Transverse colon (tissue), 4 donors: ENCODE measurements at regions not wholly inside any gene's neighbourhood (a gene's known extent, or its start where the extent isn't known, plus 50 kb on each side); places are given as distances from the start of the nearest gene placed in this dataset.
A peak's percentile ranks its signal among the peaks of the same experiment; 100 is the strongest.

ENCODE experiments used
- DNase-seq: peaks from one replicate; pipeline ENCODE4 v3.0.0-alpha.2; 2019
- H3K27ac ChIP-seq, 4 donors: fragments of 200-600 bp; sonication (generic); 2 replicates each; pipeline ENCODE4 v1.5.1; 2016 to 2018; ENCODE audit warnings: inconsistent platforms in 4 of 4
- H3K27me3 ChIP-seq: fragments of 200-600 bp; sonication (generic); 2 replicates; pipeline ENCODE4 v1.5.1; 2017; ENCODE audit warnings: inconsistent platforms
- H3K36me3 ChIP-seq, 4 donors: fragments of 200-600 bp; sonication (generic); 2 replicates each; pipeline ENCODE4 v1.5.1; 2017 to 2019; ENCODE audit warnings: inconsistent platforms in 4 of 4
- H3K4me1 ChIP-seq, 4 donors: fragments of 200-600 bp; sonication (generic); 2 replicates each; pipeline ENCODE4 v1.5.1; 2017 to 2020; ENCODE audit warnings: inconsistent platforms in 4 of 4
- H3K4me3 ChIP-seq, 4 donors: fragments of 200-600 bp; sonication (generic); 1 replicate in 1 of 4; 2 replicates in 3 of 4; pipeline versions ENCODE4 v1.5.1 to v1.6.1; 2017 to 2019; ENCODE audit warnings: inconsistent platforms in 4 of 4
- H3K9me3 ChIP-seq, 2 donors: fragments of 200-600 bp; sonication (generic); 2 replicates each; pipeline ENCODE4 v1.5.1; 2017 to 2019; ENCODE audit warnings: inconsistent platforms in 2 of 2
- EP300 ChIP-seq: sonication (generic); formaldehyde crosslinking; IDR thresholded peaks from one replicate; pipeline ENCODE4 v1.6.1; 2017; ENCODE audit warnings: antibody characterized with exemption, low read depth
- POLR2A ChIP-seq: fragments of 450-650 bp; IDR thresholded peaks from one replicate; pipeline ENCODE4 v1.6.1; 2016; ENCODE audit warnings: antibody characterized with exemption, mild to moderate bottlenecking, moderate library complexity
- POLR2AphosphoS5 ChIP-seq, 3 donors: sonication (generic); formaldehyde crosslinking; IDR thresholded peaks; one replicate each; pipeline ENCODE4 v1.6.1; 2016; ENCODE audit warnings: antibody characterized with exemption in 3 of 3
- WGBS, 2 donors: methylation state at CpG; one replicate each; pipeline ENCODE4 v1.1.5; 2018; ENCODE audit warnings: low coverage in 1 of 2; 5-methylcytosine and 5-hydroxymethylcytosine counted together
- in situ Hi-C, 4 donors: fragments of 200-750 bp; cut with MboI; loops; one replicate each; pipeline versions ENCODE4 v1.15.0 to v1.15.1; 2017; ENCODE audit warnings: low sequenced_read_pairs in 3 of 4, low pct_ligation_motif_present in 1 of 4, low pct_unique_long_range_greater_than_20kb in 1 of 4
- intact Hi-C: fragments of 100-400 bp; cut with DNase I; formaldehyde crosslinking; loops from one replicate; pipeline ENCODE4 v1.15.1; 2023; ENCODE audit warnings: low total_unique reads
- TF ChIP-seq, protein P1 (sequence below), 5 experiments: fragments of 200-600 bp in 3 of 5; fragments of 450-650 bp in 2 of 5; sonication (generic) in 3 of 5; IDR thresholded peaks; 1 replicate in 2 of 5; 2 replicates in 3 of 5; pipeline ENCODE4 v1.5.1; 2016 to 2017; ENCODE audit warnings: antibody characterized with exemption in 5 of 5, inconsistent platforms in 3 of 5, mild to moderate bottlenecking in 2 of 5, moderate library complexity in 1 of 5

DNA sequence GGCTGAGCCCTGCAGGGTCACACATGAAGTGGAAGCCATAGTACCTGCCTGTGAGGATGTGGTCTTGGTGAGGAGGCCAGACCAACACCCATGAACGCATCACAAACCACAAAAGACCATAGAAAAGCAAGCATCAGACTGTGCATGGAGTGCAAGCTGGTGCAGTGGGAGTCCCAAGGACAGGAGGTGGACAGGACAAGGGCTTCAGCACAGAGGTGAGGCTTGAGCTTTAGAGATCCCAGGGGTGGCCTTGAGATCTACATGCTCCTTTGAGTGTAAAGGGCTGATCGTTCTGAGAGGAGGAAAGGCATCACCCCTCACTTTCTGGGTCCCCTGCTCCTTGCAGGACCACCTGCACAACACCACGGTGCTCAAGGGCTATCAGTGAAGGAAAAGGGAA lies 111.9 kb upstream of the F3 start:
- H3K4me1 ChIP-seq = peaks cover 6 to 18% (median 8%) of the 10 kb centered on the region in 4 donors
- intact Hi-C loops (no loop called here), in situ Hi-C loops (no loop called here)
- TF ChIP-seq POLR2AphosphoS5 (IDR thresholded peaks at IDR 0.05) (no peak), EP300 (no peak), POLR2A (no peak)
- TF ChIP-seq, protein P1, sequence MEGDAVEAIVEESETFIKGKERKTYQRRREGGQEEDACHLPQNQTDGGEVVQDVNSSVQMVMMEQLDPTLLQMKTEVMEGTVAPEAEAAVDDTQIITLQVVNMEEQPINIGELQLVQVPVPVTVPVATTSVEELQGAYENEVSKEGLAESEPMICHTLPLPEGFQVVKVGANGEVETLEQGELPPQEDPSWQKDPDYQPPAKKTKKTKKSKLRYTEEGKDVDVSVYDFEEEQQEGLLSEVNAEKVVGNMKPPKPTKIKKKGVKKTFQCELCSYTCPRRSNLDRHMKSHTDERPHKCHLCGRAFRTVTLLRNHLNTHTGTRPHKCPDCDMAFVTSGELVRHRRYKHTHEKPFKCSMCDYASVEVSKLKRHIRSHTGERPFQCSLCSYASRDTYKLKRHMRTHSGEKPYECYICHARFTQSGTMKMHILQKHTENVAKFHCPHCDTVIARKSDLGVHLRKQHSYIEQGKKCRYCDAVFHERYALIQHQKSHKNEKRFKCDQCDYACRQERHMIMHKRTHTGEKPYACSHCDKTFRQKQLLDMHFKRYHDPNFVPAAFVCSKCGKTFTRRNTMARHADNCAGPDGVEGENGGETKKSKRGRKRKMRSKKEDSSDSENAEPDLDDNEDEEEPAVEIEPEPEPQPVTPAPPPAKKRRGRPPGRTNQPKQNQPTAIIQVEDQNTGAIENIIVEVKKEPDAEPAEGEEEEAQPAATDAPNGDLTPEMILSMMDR (IDR thresholded peaks at IDR 0.05) = no peak
- DNase-seq = no peak
- H3K4me3 ChIP-seq = no peak overlapping the region
- H3K27ac ChIP-seq = no peak overlapping the region
- H3K36me3 ChIP-seq = no peaks in the 10 kb centered on the region
- WGBS, 2 donors = 73 to 85% methylated on average over 3 of the region's 3 CpGs
- no peaks in the 10 kb centered on the region for H3K27me3 ChIP-seq
- no peaks in the 10 kb centered on the region for H3K9me3 ChIP-seq

DNA sequence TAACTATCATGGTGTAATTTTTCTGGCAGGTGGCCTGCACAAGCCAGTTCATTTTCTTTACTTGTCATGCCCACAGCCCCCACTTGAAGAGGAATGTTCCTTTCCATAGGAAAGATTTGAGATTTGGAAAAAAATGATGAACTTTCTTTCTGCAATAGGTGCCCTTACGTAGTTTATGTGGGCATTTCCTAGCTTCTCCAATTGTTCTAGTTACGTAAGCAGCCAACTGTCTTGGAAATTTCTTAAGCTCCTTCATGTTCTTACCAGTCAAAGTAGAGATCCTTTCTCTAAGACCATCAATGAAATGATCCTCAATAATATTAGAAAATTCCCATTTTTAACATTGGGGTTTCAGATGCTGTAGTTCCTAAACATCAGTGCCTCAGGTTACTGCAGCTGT lies 109.5 kb upstream of the F3 start:
- in situ Hi-C loops = no loop called here
- peaks cover 8 to 21% (median 9%) of the 10 kb centered on the region in 4 donors for H3K4me1 ChIP-seq
- WGBS, 2 donors = 96 to 97% methylated on average over 2 of the region's 2 CpGs

DNA sequence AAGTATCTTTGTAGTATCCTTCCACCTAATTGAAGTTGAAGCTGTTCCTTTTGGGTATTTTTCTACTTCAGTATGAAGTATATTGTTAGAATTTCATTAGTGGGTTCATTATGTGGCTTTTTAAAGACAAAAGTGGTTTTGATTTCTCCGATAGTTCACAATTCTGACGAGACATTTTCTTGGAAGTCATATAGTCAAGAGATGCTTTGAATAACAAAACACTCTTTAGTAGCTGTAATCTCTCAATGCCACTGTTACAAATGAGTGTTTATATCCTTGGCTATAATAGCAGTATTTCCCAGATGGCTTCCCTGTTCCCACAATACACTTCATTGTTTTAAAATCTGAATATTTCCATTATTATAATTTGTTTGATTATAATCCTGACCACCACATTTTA lies 108.7 kb upstream of the F3 start:
- no peak overlapping the region for H3K27ac ChIP-seq
- H3K4me3 ChIP-seq = no peak overlapping the region
- peaks cover 8 to 21% (median 9%) of the 10 kb centered on the region in 4 donors for H3K4me1 ChIP-seq
- no peaks in the 10 kb centered on the region for H3K9me3 ChIP-seq
- no peaks in the 10 kb centered on the region for H3K36me3 ChIP-seq
- TF ChIP-seq POLR2A (no peak), EP300 (no peak), POLR2AphosphoS5 (IDR thresholded peaks at IDR 0.05) (no peak)
- TF ChIP-seq, protein P1 (IDR thresholded peaks at IDR 0.05) = no peak
- WGBS, 2 donors = 75 to 78% methylated on average over 2 of the region's 2 CpGs
- H3K27me3 ChIP-seq = no peaks in the 10 kb centered on the region
- DNase-seq = no peak
- in situ Hi-C loops = no loop called here
- intact Hi-C loops = no loop called here

More for the DNA sequence above, 109.5 kb upstream of the F3 start:
- H3K4me3 ChIP-seq = no peak overlapping the region
- no peak for DNase-seq
- intact Hi-C loops = no loop called here
- H3K36me3 ChIP-seq = no peaks in the 10 kb centered on the region
- no peak for TF ChIP-seq POLR2AphosphoS5 (IDR thresholded peaks at IDR 0.05)
- TF ChIP-seq, protein P1 (IDR thresholded peaks at IDR 0.05) = no peak
- no peak for TF ChIP-seq POLR2A
- no peak for TF ChIP-seq EP300
- H3K9me3 ChIP-seq = no peaks in the 10 kb centered on the region
- no peak overlapping the region for H3K27ac ChIP-seq
- H3K27me3 ChIP-seq = no peaks in the 10 kb centered on the region

DNA sequence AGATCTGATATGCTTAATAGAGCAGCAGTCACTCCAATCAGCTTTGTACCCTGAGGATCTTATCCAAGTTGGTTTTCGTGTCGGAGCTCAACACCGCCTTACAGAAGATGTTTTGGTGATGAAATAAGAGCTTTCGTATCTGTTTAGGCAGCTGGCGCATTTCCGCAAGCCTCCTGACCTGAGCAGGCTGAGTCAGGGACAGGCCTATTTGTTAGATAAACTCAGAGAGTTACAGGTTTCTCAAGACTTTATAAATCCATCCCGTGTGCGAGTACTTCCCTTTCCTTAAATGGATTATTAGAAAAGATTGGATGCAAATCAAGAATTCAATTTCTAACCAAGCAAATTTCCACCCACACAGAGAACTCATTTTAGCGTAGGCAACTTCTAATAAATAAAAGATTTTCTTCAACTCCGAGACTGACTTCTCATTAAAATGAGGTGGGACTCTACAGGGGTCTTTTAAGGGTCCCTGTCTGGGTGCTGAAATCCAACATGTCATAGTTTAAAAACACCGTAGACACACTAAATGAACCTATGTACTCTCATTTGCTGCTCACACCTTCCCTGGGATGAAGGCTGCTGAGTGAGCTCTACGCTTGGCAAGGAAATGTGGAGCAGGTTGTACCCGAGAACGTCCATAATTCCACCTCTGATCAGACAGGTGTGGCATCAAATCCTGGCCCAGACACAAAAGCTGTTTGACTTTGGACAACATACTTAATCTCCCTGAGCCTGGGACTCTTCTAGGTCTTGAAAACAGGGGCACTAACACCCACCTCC lies 106.9 kb upstream of the F3 start:
- TF ChIP-seq, protein P1 (IDR thresholded peaks at IDR 0.05) = no peak
- no peak for TF ChIP-seq POLR2A
- peak in 2 of 3 donors; percentile 44 to 73 for TF ChIP-seq POLR2AphosphoS5 (IDR thresholded peaks at IDR 0.05)
- no peak for TF ChIP-seq EP300
- Histone ChIP-seq H3K36me3 (no peaks in the 10 kb centered on the region), H3K4me3 (no peak overlapping the region), H3K4me1 (peaks cover 6 to 19% (median 11%) of the 10 kb centered on the region in 4 donors), H3K27me3 (no peaks in the 10 kb centered on the region), H3K9me3 (no peaks in the 10 kb centered on the region), H3K27ac (peak overlapping the region; percentile 46 to 63 (median 50))
- 52% methylated on average over 7 to 14 of the region's 14 CpGs for WGBS, 2 donors
- peak; percentile 56 for DNase-seq
- in situ Hi-C loops (no loop called here), intact Hi-C loops (no loop called here)
